ENCODE measurements at regions not wholly inside any gene's neighbourhood (a gene's known extent, or its start where the extent isn't known, plus 50 kb on each side); places are given as distances from the start of the nearest gene placed in this dataset.

DNA sequence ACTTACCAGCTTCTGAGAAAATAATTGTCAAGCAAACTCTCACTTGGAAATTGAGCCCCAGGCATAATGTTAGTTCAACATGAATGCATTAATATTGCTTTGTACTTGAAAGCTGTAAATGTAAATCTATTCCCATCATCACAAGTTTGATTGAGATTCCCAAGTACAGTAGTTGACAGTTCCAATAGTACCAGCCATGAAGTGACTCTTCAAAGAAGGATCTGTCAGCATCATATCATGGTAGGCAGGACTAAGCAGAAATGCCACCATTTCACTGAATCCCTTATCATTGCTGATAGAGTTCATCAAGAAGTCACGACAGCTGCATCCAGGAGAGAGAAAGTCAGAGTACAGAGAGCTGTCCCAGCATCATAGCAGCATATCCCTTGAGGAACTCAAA, 348.7 kb downstream of the OMA1 start:
- no peak for TF ChIP-seq EZH2 (IDR thresholded peaks at IDR 0.05; ENCODE audit: insufficient read depth, low read length)
- TF ChIP-seq, protein P1, sequence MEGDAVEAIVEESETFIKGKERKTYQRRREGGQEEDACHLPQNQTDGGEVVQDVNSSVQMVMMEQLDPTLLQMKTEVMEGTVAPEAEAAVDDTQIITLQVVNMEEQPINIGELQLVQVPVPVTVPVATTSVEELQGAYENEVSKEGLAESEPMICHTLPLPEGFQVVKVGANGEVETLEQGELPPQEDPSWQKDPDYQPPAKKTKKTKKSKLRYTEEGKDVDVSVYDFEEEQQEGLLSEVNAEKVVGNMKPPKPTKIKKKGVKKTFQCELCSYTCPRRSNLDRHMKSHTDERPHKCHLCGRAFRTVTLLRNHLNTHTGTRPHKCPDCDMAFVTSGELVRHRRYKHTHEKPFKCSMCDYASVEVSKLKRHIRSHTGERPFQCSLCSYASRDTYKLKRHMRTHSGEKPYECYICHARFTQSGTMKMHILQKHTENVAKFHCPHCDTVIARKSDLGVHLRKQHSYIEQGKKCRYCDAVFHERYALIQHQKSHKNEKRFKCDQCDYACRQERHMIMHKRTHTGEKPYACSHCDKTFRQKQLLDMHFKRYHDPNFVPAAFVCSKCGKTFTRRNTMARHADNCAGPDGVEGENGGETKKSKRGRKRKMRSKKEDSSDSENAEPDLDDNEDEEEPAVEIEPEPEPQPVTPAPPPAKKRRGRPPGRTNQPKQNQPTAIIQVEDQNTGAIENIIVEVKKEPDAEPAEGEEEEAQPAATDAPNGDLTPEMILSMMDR (IDR thresholded peaks at IDR 0.05; ENCODE audit: insufficient read depth, low read depth, low read length) = no peak

All from astrocyte (in vitro differentiated cells and primary cell).